H1 (cell line): ENCODE measurements at regions not wholly inside any gene's neighbourhood (a gene's known extent, or its start where the extent isn't known, plus 50 kb on each side); places are given as distances from the start of the nearest gene placed in this dataset.

ENCODE experiments used
- CTCF ChIA-PET: fragments of 300-600 bp; sonication (Branson Sonifier 250); formaldehyde crosslinking; loops from one replicate; lab custom pipeline; 2021; ENCODE audit not compliant: partially characterized antibody; lab: Charles Lee
- POLR2A ChIA-PET: fragments of 300-600 bp; sonication (Branson Sonifier 250); formaldehyde crosslinking; loops from one replicate; lab custom pipeline; 2021; ENCODE audit warnings: inconsistent platforms; ENCODE audit not compliant: partially characterized antibody; lab: Charles Lee
- DNase-seq, 2 experiments: peaks; one replicate each; pipeline versions ENCODE4 v3.0.0 to v3.0.0-alpha.2; 2010 to 2022; ENCODE audit warnings: low spot score in 2 of 2, low read depth in 1 of 2, mixed read lengths in 1 of 2
- FAIRE-seq: peaks from 2 replicates; lab custom pipeline; 2011; peaks lifted over from hg19 to GRCh38; lab: Jason Lieb, UNC
- H2AFZ ChIP-seq: 2 replicates; pipeline ENCODE4 v1.8.1; 2012; ENCODE audit warnings: low read length, inconsistent platforms
- H2AK5ac ChIP-seq: 2 replicates; pipeline ENCODE4 v1.6.1; 2013; ENCODE audit warnings: low read depth, low read length
- H2BK120ac ChIP-seq: replicated peaks from 2 replicates; pipeline ENCODE3; 2013; ENCODE audit warnings: low read depth, low read length, inconsistent platforms
- H2BK12ac ChIP-seq: 2 replicates; pipeline ENCODE4 v1.6.1; 2013; ENCODE audit warnings: low read depth, low read length
- H2BK15ac ChIP-seq: 2 replicates; pipeline ENCODE4 v1.6.1; 2013; ENCODE audit warnings: low read length
- H2BK20ac ChIP-seq: 2 replicates; pipeline ENCODE4 v1.6.1; 2013; ENCODE audit warnings: low read length
- H2BK5ac ChIP-seq: 2 replicates; pipeline ENCODE4 v1.6.1; 2013; ENCODE audit warnings: low read depth, low read length
- H3K14ac ChIP-seq: 2 replicates; pipeline ENCODE4 v1.6.1; 2013; ENCODE audit warnings: inconsistent platforms; ENCODE audit not compliant: insufficient read length
- H3K18ac ChIP-seq: 2 replicates; pipeline ENCODE4 v1.6.1; 2013; ENCODE audit warnings: low read length; ENCODE audit errors: extremely low read depth
- H3K23ac ChIP-seq: 2 replicates; pipeline ENCODE4 v1.6.1; 2013; ENCODE audit warnings: inconsistent platforms; ENCODE audit not compliant: insufficient read length
- H3K23me2 ChIP-seq: 2 replicates; pipeline ENCODE4 v1.6.1; 2013; ENCODE audit warnings: low read depth, low read length
- H3K27ac ChIP-seq: 2 replicates; pipeline ENCODE4 v1.6.1; 2011; ENCODE audit warnings: low read depth, low read length, inconsistent platforms
- H3K27me3 ChIP-seq, 4 experiments: replicated peaks in 1 of 4; 1 replicate in 1 of 4; 2 replicates in 3 of 4; pipeline versions ENCODE4 v1.6.1 to v1.8.1; 2011 to 2013; ENCODE audit warnings: low read length in 3 of 4, mild to moderate bottlenecking in 3 of 4, inconsistent platforms in 2 of 4, mixed read lengths in 2 of 4, moderate library complexity in 1 of 4; ENCODE audit not compliant: control insufficient read depth in 3 of 4, insufficient read depth in 3 of 4; ENCODE audit errors: extremely low read depth in 1 of 4
- H3K36me3 ChIP-seq, 4 experiments: 2 replicates each; pipeline versions ENCODE4 v1.6.1 to v1.8.1; 2011 to 2013; ENCODE audit warnings: mild to moderate bottlenecking in 4 of 4, low read length in 3 of 4, moderate library complexity in 2 of 4, control low read depth in 1 of 4, inconsistent platforms in 1 of 4; ENCODE audit not compliant: insufficient read depth in 4 of 4, control insufficient read depth in 2 of 4
- H3K4ac ChIP-seq: replicated peaks from 2 replicates; pipeline ENCODE3; 2013; ENCODE audit warnings: low read length, low read depth, mixed read lengths, inconsistent platforms; ENCODE audit not compliant: insufficient read length
- H3K4me1 ChIP-seq, 4 experiments: replicated peaks in 1 of 4; 1 replicate in 1 of 4; 2 replicates in 3 of 4; pipeline versions ENCODE4 v1.6.1 to v1.8.1; 2011 to 2013; ENCODE audit warnings: low read length in 3 of 4, inconsistent platforms in 2 of 4, mixed read lengths in 1 of 4; ENCODE audit not compliant: insufficient read depth in 4 of 4, control insufficient read depth in 3 of 4
- H3K4me2 ChIP-seq, 2 experiments: 2 replicates each; pipeline versions ENCODE4 v1.6.1 to v1.8.1; 2011 to 2013; ENCODE audit warnings: low read depth in 2 of 2, low read length in 2 of 2, control low read depth in 1 of 2, inconsistent platforms in 1 of 2, mild to moderate bottlenecking in 1 of 2; ENCODE audit not compliant: insufficient read depth in 1 of 2
- H3K4me3 ChIP-seq, 4 experiments: fragments of 200-600, 300-600 bp in 1 of 4; sonication (generic), shearing (Covaris generic), sonication (Bioruptor Twin) in 1 of 4; 2 replicates each; pipeline versions ENCODE4 v1.5.1 to v1.8.1; 2011 to 2016; ENCODE audit warnings: low read length in 4 of 4, low read depth in 3 of 4, control low read depth in 2 of 4, inconsistent platforms in 2 of 4, mild to moderate bottlenecking in 2 of 4, mixed read lengths in 1 of 4, moderate library complexity in 1 of 4; ENCODE audit not compliant: insufficient read depth in 2 of 4; ENCODE audit errors: extremely low read depth in 1 of 4
- H3K56ac ChIP-seq: replicated peaks from 2 replicates; pipeline ENCODE3; 2013; ENCODE audit warnings: low read depth, mild to moderate bottlenecking, mixed read lengths, low read length, inconsistent platforms; ENCODE audit not compliant: insufficient read length
- H3K79me1 ChIP-seq: 2 replicates; pipeline ENCODE4 v1.6.1; 2013; ENCODE audit warnings: low read depth, low read length, control low read depth
- H3K79me2 ChIP-seq, 2 experiments: 2 replicates each; pipeline versions ENCODE4 v1.6.1 to v1.8.1; 2012 to 2013; ENCODE audit warnings: low read length in 2 of 2, mild to moderate bottlenecking in 2 of 2, inconsistent platforms in 1 of 2; ENCODE audit not compliant: insufficient read depth in 2 of 2, control insufficient read depth in 1 of 2
- H3K9ac ChIP-seq, 4 experiments: replicated peaks in 1 of 4; 1 replicate in 1 of 4; 2 replicates in 3 of 4; pipeline versions ENCODE4 v1.6.1 to v1.8.1; 2011 to 2013; ENCODE audit warnings: low read depth in 3 of 4, low read length in 3 of 4, control low read depth in 2 of 4, mild to moderate bottlenecking in 2 of 4, moderate library complexity in 2 of 4, inconsistent platforms in 1 of 4; ENCODE audit errors: extremely low read depth in 1 of 4
- H3K9me3 ChIP-seq, 2 experiments: 2 replicates each; pipeline versions ENCODE4 v1.6.1 to v1.8.1; 2012 to 2013; ENCODE audit warnings: mild to moderate bottlenecking in 2 of 2, moderate library complexity in 2 of 2, control low read depth in 1 of 2, inconsistent platforms in 1 of 2, low read depth in 1 of 2, low read length in 1 of 2, mixed read lengths in 1 of 2; ENCODE audit not compliant: insufficient read depth in 2 of 2
- H4K20me1 ChIP-seq, 2 experiments: replicated peaks in 1 of 2; 2 replicates each; pipeline versions ENCODE3 to v1.8.1; 2011 to 2013; ENCODE audit warnings: inconsistent platforms in 2 of 2, low read length in 2 of 2, mild to moderate bottlenecking in 1 of 2; ENCODE audit not compliant: insufficient read depth in 2 of 2, control insufficient read depth in 1 of 2
- H4K5ac ChIP-seq: 2 replicates; pipeline ENCODE4 v1.6.1; 2013; ENCODE audit warnings: low read length, low read depth, mixed read lengths, inconsistent platforms; ENCODE audit not compliant: insufficient read length
- H4K8ac ChIP-seq: 2 replicates; pipeline ENCODE4 v1.8.0; 2013; ENCODE audit warnings: mild to moderate bottlenecking, moderate library complexity, low read length, inconsistent platforms; ENCODE audit not compliant: insufficient read depth; ENCODE audit errors: extremely low read depth
- H4K91ac ChIP-seq: replicated peaks from 2 replicates; pipeline ENCODE3; 2013; ENCODE audit warnings: low read length, mixed read lengths, inconsistent platforms; ENCODE audit not compliant: insufficient read length
- ATF3 ChIP-seq: IDR thresholded peaks from 2 replicates; pipeline ENCODE4 v1.6.1; 2011; ENCODE audit warnings: low read depth, mild to moderate bottlenecking, low read length; ENCODE audit not compliant: insufficient read depth
- BCL11A ChIP-seq, 2 experiments: IDR thresholded peaks; one replicate each; pipeline ENCODE4 v1.6.1; 2011; ENCODE audit warnings: low read depth in 2 of 2, low read length in 2 of 2, mild to moderate bottlenecking in 2 of 2
- CEBPB ChIP-seq: IDR thresholded peaks from 2 replicates; pipeline ENCODE4 v1.6.1; 2012; ENCODE audit warnings: low read depth, low read length
- FOSL1 ChIP-seq: IDR thresholded peaks from 2 replicates; pipeline ENCODE4 v1.6.1; 2011; ENCODE audit warnings: mild to moderate bottlenecking, low read depth, low read length, moderate library complexity; ENCODE audit not compliant: insufficient read depth
- KDM1A ChIP-seq: fragments of 200-600, 300-600 bp; sonication (generic); IDR thresholded peaks from 2 replicates; pipeline ENCODE4 v1.7.1; 2016; ENCODE audit warnings: mild to moderate bottlenecking, low read length, borderline replicate concordance
- KDM4A ChIP-seq: IDR thresholded peaks from one replicate; pipeline ENCODE4 v1.7.1; 2012; ENCODE audit warnings: low read depth, mild to moderate bottlenecking, moderate library complexity, low read length, inconsistent platforms; ENCODE audit not compliant: severe bottlenecking
- POLR2A ChIP-seq, 2 experiments: IDR thresholded peaks; 1 replicate in 1 of 2; 2 replicates in 1 of 2; pipeline ENCODE4 v1.6.1; 2011; ENCODE audit warnings: low read depth in 2 of 2, low read length in 2 of 2, mild to moderate bottlenecking in 2 of 2; ENCODE audit errors: control extremely low read depth in 1 of 2
- RAD21 ChIP-seq, 2 experiments: IDR thresholded peaks in 1 of 2; conservative IDR thresholded peaks in 1 of 2; 2 replicates each; pipeline ENCODE4 v1.6.1; 2011; ENCODE audit warnings: low read depth in 2 of 2, low read length in 2 of 2, improper control_type of control experiment in 1 of 2, inconsistent platforms in 1 of 2, mild to moderate bottlenecking in 1 of 2, moderate library complexity in 1 of 2
- RXRA ChIP-seq: IDR thresholded peaks from 2 replicates; pipeline ENCODE4 v1.6.1; 2011; ENCODE audit warnings: low read depth, mild to moderate bottlenecking, low read length, moderate library complexity; ENCODE audit not compliant: insufficient read depth
- SUZ12 ChIP-seq: fragments of 200-600 bp; sonication (generic); IDR thresholded peaks from 2 replicates; pipeline ENCODE4 v1.6.1; 2012; ENCODE audit warnings: mild to moderate bottlenecking, inconsistent platforms, low read length, moderate library complexity, mixed read lengths
- WGBS, 2 experiments: shearing (Covaris generic) in 1 of 2; methylation state at CpG; one replicate each; pipeline versions ENCODE4 v1.1.6 to v1.1.7; 2013 to 2015; ENCODE audit warnings: low lambda C conversion rate in 2 of 2, mixed read lengths in 2 of 2, inconsistent platforms in 1 of 2, low coverage in 1 of 2, missing lambda C conversion rate in 1 of 2; ENCODE audit not compliant: insufficient replicate concordance in 2 of 2, insufficient coverage in 1 of 2, insufficient read length in 1 of 2; ENCODE audit errors: extremely low coverage in 1 of 2, missing lambda C conversion rate in 1 of 2; 5-methylcytosine and 5-hydroxymethylcytosine counted together
- TF ChIP-seq, protein P1 (sequence below): IDR thresholded peaks from 2 replicates; pipeline ENCODE4 v1.6.1; 2012; ENCODE audit warnings: low read length, inconsistent platforms

GRCh38 chr4:179110356-179110755, 1668.1 kb upstream of the AGA start:
- WGBS, 2 experiments = 82% methylated on average over 2 of the region's 2 CpGs; no CpG with 5 or more reads in 1 of the 2 experiments
- Histone ChIP-seq H4K8ac (no peak overlapping the region), H2BK15ac (no peak overlapping the region), H4K91ac (no peak overlapping the region), H2BK5ac (no peak overlapping the region), H3K27me3 (no peaks in the 10 kb centered on the region), H3K36me3 (no peaks in the 10 kb centered on the region), H3K4ac (no peak overlapping the region), H2AFZ (no peak overlapping the region), H3K79me2 (no peaks in the 10 kb centered on the region), H4K20me1 (no peaks in the 10 kb centered on the region), H3K18ac (no peak overlapping the region), H2AK5ac (no peak overlapping the region), H3K23ac (no peak overlapping the region), H3K79me1 (no peaks in the 10 kb centered on the region), H3K4me3 (no peak overlapping the region), H2BK20ac (no peak overlapping the region), H3K4me2 (no peak overlapping the region), H2BK120ac (no peak overlapping the region), H4K5ac (no peak overlapping the region), H3K14ac (no peak overlapping the region), H3K9ac (no peak overlapping the region), H3K23me2 (no peaks in the 10 kb centered on the region), H3K9me3 (no peaks in the 10 kb centered on the region), H3K27ac (no peak overlapping the region), H3K4me1 (no peaks in the 10 kb centered on the region), H3K56ac (no peak overlapping the region), H2BK12ac (no peak overlapping the region)
- ChIA-PET CTCF (no interaction called here), POLR2A (no interaction called here)
- FAIRE-seq = no peak
- no peak for DNase-seq
- TF ChIP-seq FOSL1 = no peak
- no peak for TF ChIP-seq SUZ12
- TF ChIP-seq ATF3 = no peak
- no peak for TF ChIP-seq CEBPB
- TF ChIP-seq, protein P1, sequence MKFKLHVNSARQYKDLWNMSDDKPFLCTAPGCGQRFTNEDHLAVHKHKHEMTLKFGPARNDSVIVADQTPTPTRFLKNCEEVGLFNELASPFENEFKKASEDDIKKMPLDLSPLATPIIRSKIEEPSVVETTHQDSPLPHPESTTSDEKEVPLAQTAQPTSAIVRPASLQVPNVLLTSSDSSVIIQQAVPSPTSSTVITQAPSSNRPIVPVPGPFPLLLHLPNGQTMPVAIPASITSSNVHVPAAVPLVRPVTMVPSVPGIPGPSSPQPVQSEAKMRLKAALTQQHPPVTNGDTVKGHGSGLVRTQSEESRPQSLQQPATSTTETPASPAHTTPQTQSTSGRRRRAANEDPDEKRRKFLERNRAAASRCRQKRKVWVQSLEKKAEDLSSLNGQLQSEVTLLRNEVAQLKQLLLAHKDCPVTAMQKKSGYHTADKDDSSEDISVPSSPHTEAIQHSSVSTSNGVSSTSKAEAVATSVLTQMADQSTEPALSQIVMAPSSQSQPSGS = no peak
- no peak for TF ChIP-seq BCL11A (IDR thresholded peaks at IDR 0.05; ENCODE audit: low read depth in 2 of 2, low read length in 2 of 2)
- no peak for TF ChIP-seq RAD21 (IDR thresholded peaks at IDR 0.05 in 1 of 2, conservative IDR thresholded peaks at IDR 0.05 in 1 of 2; ENCODE audit: low read depth in 2 of 2, low read length in 2 of 2)
- no peak for TF ChIP-seq RXRA
- TF ChIP-seq POLR2A (IDR thresholded peaks at IDR 0.05; ENCODE audit: control extremely low read depth in 1 of 2, low read depth in 2 of 2, low read length in 2 of 2) = no peak
- TF ChIP-seq KDM4A = no peak
- TF ChIP-seq KDM1A = no peak
